ENCODE measurements at regions not wholly inside any gene's neighbourhood (a gene's known extent, or its start where the extent isn't known, plus 50 kb on each side); places are given as distances from the start of the nearest gene placed in this dataset.
"Not testable (repeated sequence)": the region's sequence is repeated elsewhere in the genome, so short reads cannot be mapped to it uniquely, and the experiment has no call there.

- Histone ChIP-seq H3K27me3 (replicated peaks; ENCODE audit: control insufficient read depth, insufficient read depth, low read length) (no peaks in the 10 kb centered on the region), H3K9me3 (ENCODE audit: control insufficient read depth, low read length) (no peaks in the 10 kb centered on the region)
These were observed 257.4 kb downstream of the OLFM4 start for GRCh38 chr13:53285896-53286430.

GRCh38 chr13:53298396-53298795 lies 269.8 kb downstream of the OLFM4 start:
- Histone ChIP-seq H3K4me1 (ENCODE audit: control insufficient read depth, insufficient read depth, low read length) (no peaks in the 10 kb centered on the region), H3K27me3 (replicated peaks; ENCODE audit: control insufficient read depth, insufficient read depth, low read length) (no peaks in the 10 kb centered on the region), H3K9me3 (ENCODE audit: control insufficient read depth, low read length) (no peaks in the 10 kb centered on the region), H3K36me3 (ENCODE audit: control insufficient read depth, insufficient read depth, low read length, severe bottlenecking) (no peaks in the 10 kb centered on the region), H3K9ac (ENCODE audit: low read length) (no peak overlapping the region), H3K4me3 (ENCODE audit: low read length) (no peak overlapping the region)
- no peak for DNase-seq (ENCODE audit: low read depth)

More at GRCh38 chr13:53285896-53286430, 257.4 kb downstream of the OLFM4 start:
- no peak overlapping the region for H3K9ac ChIP-seq (ENCODE audit: low read length)
- no peak for DNase-seq (ENCODE audit: low read depth)
- no peaks in the 10 kb centered on the region for H3K4me1 ChIP-seq (ENCODE audit: control insufficient read depth, insufficient read depth, low read length)
- no peak overlapping the region for H3K4me3 ChIP-seq (ENCODE audit: low read length)
- no peaks in the 10 kb centered on the region for H3K36me3 ChIP-seq (ENCODE audit: control insufficient read depth, insufficient read depth, low read length, severe bottlenecking)

DNA sequence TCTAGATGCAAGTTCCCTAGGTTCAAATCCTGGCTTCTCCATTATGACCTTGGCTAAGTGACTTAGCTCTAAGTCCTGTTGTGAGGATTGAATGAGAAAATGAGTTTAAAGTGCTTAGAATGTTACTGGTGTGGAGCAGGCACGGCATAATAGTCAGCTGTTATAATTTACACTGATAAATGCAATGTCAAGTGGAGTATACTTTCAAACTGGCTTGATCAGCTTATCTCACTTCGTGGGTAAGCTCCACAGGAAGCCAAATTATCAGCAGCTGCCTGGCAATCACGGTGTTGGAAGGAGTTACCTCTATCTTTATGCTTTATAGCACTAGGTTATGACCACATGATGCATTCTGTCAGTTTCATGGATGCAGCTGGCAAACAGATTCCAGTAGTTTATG lies 272.8 kb downstream of the OLFM4 start:
- Histone ChIP-seq H3K27me3 (replicated peaks; ENCODE audit: control insufficient read depth, insufficient read depth, low read length) (no peaks in the 10 kb centered on the region), H3K9ac (ENCODE audit: low read length) (no peak overlapping the region), H3K4me1 (ENCODE audit: control insufficient read depth, insufficient read depth, low read length) (no peaks in the 10 kb centered on the region), H3K36me3 (ENCODE audit: control insufficient read depth, insufficient read depth, low read length, severe bottlenecking) (no peaks in the 10 kb centered on the region), H3K4me3 (ENCODE audit: low read length) (no peak overlapping the region), H3K9me3 (ENCODE audit: control insufficient read depth, low read length) (no peaks in the 10 kb centered on the region)
- no peak for DNase-seq (ENCODE audit: low read depth)

- H3K36me3 ChIP-seq (ENCODE audit: control insufficient read depth, insufficient read depth, low read length, severe bottlenecking); H3K4me1 ChIP-seq (ENCODE audit: control insufficient read depth, insufficient read depth, low read length); H3K9ac ChIP-seq (ENCODE audit: low read length); H3K4me3 ChIP-seq (ENCODE audit: low read length); H3K27me3 ChIP-seq (replicated peaks; ENCODE audit: control insufficient read depth, insufficient read depth, low read length); H3K9me3 ChIP-seq (ENCODE audit: control insufficient read depth, low read length); DNase-seq (ENCODE audit: low read depth): not testable (repeated sequence)
These were observed 276.8 kb downstream of the OLFM4 start for GRCh38 chr13:53305419-53305818.

- Histone ChIP-seq H3K9me3 (ENCODE audit: control insufficient read depth, low read length) (no peaks in the 10 kb centered on the region), H3K9ac (ENCODE audit: low read length) (no peak overlapping the region), H3K4me1 (ENCODE audit: control insufficient read depth, insufficient read depth, low read length) (no peaks in the 10 kb centered on the region), H3K27me3 (replicated peaks; ENCODE audit: control insufficient read depth, insufficient read depth, low read length) (no peaks in the 10 kb centered on the region), H3K36me3 (ENCODE audit: control insufficient read depth, insufficient read depth, low read length, severe bottlenecking) (no peaks in the 10 kb centered on the region), H3K4me3 (ENCODE audit: low read length) (no peak overlapping the region)
- DNase-seq (ENCODE audit: low read depth), result no peak
These were observed 282.2 kb downstream of the OLFM4 start for GRCh38 chr13:53310786-53311185.

DNA sequence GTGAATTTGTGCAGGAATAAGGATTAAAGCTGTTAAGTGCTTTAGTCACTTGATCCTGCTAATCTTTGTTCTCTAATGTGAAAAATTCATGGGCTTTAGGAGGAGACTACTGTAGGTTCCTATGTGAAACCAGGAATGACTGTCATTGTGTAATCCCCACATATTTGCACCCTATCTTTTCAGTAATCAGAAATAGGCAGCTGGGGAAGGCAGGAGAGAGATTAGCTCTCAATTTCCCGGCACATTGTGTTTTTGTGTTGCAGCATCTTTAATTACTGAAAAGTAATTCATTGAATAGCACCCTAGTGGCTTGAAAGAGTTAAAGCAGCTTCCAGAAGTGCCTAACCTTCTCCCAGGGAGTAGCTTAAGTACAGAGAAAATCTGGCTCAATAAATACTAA lies 282.9 kb downstream of the OLFM4 start:
- Histone ChIP-seq H3K4me3 (ENCODE audit: low read length) (no peak overlapping the region), H3K9ac (ENCODE audit: low read length) (no peak overlapping the region), H3K9me3 (ENCODE audit: control insufficient read depth, low read length) (no peaks in the 10 kb centered on the region), H3K27me3 (replicated peaks; ENCODE audit: control insufficient read depth, insufficient read depth, low read length) (no peaks in the 10 kb centered on the region), H3K4me1 (ENCODE audit: control insufficient read depth, insufficient read depth, low read length) (no peaks in the 10 kb centered on the region), H3K36me3 (ENCODE audit: control insufficient read depth, insufficient read depth, low read length, severe bottlenecking) (no peaks in the 10 kb centered on the region)
- DNase-seq (ENCODE audit: low read depth), result no peak

- DNase-seq (ENCODE audit: low read depth), result no peak
- H3K9ac ChIP-seq (ENCODE audit: low read length), result no peak overlapping the region
- peaks cover 4% of the 10 kb centered on the region for H3K27me3 ChIP-seq (replicated peaks; ENCODE audit: control insufficient read depth, insufficient read depth, low read length)
- H3K9me3 ChIP-seq (ENCODE audit: control insufficient read depth, low read length), result no peaks in the 10 kb centered on the region
- H3K4me1 ChIP-seq (ENCODE audit: control insufficient read depth, insufficient read depth, low read length), result no peaks in the 10 kb centered on the region
- no peak overlapping the region for H3K4me3 ChIP-seq (ENCODE audit: low read length)
- no peaks in the 10 kb centered on the region for H3K36me3 ChIP-seq (ENCODE audit: control insufficient read depth, insufficient read depth, low read length, severe bottlenecking)
These were observed 292.7 kb downstream of the OLFM4 start for GRCh38 chr13:53321296-53321801.

- no peak for DNase-seq (ENCODE audit: low read depth)
- H3K27me3 ChIP-seq (replicated peaks; ENCODE audit: control insufficient read depth, insufficient read depth, low read length), result peaks cover 4% of the 10 kb centered on the region
- H3K9ac ChIP-seq (ENCODE audit: low read length), result no peak overlapping the region
- no peaks in the 10 kb centered on the region for H3K36me3 ChIP-seq (ENCODE audit: control insufficient read depth, insufficient read depth, low read length, severe bottlenecking)
- H3K9me3 ChIP-seq (ENCODE audit: control insufficient read depth, low read length), result no peaks in the 10 kb centered on the region
- no peaks in the 10 kb centered on the region for H3K4me1 ChIP-seq (ENCODE audit: control insufficient read depth, insufficient read depth, low read length)
- no peak overlapping the region for H3K4me3 ChIP-seq (ENCODE audit: low read length)
These were observed 296.0 kb downstream of the OLFM4 start for GRCh38 chr13:53324656-53325055.

DNA sequence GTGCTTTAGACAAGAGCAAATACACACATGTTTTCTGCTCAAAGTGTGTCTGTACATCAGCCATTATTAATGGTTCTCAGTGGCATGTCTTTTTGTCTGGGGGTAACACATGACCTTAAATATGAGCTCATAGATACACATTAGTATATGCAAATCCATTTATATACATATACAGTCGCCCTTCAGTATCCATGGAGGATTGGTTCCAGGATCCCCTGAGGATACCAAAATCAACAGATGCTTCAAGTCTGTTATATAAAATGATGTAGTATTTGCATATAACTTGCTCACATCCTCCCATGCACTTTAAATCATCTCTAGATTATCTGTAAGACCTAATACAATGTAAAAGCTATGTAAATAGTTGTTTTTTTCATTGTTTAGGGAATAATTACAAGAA lies 298.1 kb downstream of the OLFM4 start:
- Histone ChIP-seq H3K9me3 (ENCODE audit: control insufficient read depth, low read length) (no peaks in the 10 kb centered on the region), H3K36me3 (ENCODE audit: control insufficient read depth, insufficient read depth, low read length, severe bottlenecking) (no peaks in the 10 kb centered on the region), H3K9ac (ENCODE audit: low read length) (no peak overlapping the region), H3K4me1 (ENCODE audit: control insufficient read depth, insufficient read depth, low read length) (no peaks in the 10 kb centered on the region), H3K27me3 (replicated peaks; ENCODE audit: control insufficient read depth, insufficient read depth, low read length) (no peaks in the 10 kb centered on the region), H3K4me3 (ENCODE audit: low read length) (no peak overlapping the region)
- DNase-seq (ENCODE audit: low read depth), result no peak

DNA sequence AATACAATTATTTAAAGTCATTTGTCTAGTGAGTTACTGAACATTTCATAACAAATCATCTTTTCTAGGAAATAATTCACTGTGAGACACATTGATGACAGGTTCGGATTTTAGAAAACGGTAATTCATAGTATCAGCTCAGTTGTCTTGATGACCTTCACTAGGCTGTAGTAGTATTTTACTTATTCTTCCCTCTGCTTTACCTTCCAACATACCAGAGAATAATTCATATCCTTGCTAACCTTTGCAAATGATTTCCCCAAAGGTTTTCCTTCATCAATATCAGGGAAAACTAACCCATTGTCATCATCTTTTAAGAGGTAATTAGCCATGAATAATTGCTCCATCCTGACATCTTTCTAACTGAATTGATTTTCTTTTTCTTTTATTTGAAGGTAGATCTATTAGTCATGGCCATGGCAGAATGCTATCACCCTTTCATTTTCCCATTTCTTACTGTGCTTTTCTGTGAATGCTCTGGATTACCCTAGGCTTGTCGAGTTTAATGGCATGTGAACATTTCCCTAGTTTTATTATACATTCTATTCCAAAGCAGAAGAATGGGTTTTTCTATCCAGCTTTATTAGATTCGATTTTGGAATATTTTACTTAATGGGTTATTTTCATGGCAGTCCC lies 299.2 kb downstream of the OLFM4 start:
- no peak for DNase-seq (ENCODE audit: low read depth)
- Histone ChIP-seq H3K27me3 (replicated peaks; ENCODE audit: control insufficient read depth, insufficient read depth, low read length) (no peaks in the 10 kb centered on the region), H3K4me1 (ENCODE audit: control insufficient read depth, insufficient read depth, low read length) (no peaks in the 10 kb centered on the region), H3K9ac (ENCODE audit: low read length) (no peak overlapping the region), H3K4me3 (ENCODE audit: low read length) (no peak overlapping the region), H3K36me3 (ENCODE audit: control insufficient read depth, insufficient read depth, low read length, severe bottlenecking) (no peaks in the 10 kb centered on the region), H3K9me3 (ENCODE audit: control insufficient read depth, low read length) (no peaks in the 10 kb centered on the region)

- Histone ChIP-seq H3K27me3 (replicated peaks; ENCODE audit: control insufficient read depth, insufficient read depth, low read length) (no peaks in the 10 kb centered on the region), H3K4me1 (ENCODE audit: control insufficient read depth, insufficient read depth, low read length) (no peaks in the 10 kb centered on the region), H3K9me3 (ENCODE audit: control insufficient read depth, low read length) (no peaks in the 10 kb centered on the region), H3K4me3 (ENCODE audit: low read length) (no peak overlapping the region), H3K9ac (ENCODE audit: low read length) (no peak overlapping the region), H3K36me3 (ENCODE audit: control insufficient read depth, insufficient read depth, low read length, severe bottlenecking) (no peaks in the 10 kb centered on the region)
- DNase-seq (ENCODE audit: low read depth), result no peak
These were observed 308.0 kb downstream of the OLFM4 start for GRCh38 chr13:53336441-53337160.

Data from adipocyte (in vitro differentiated cells).